Right lung (tissue), 2 donors: ENCODE measurements at regions not wholly inside any gene's neighbourhood (a gene's known extent, or its start where the extent isn't known, plus 50 kb on each side); places are given as distances from the start of the nearest gene placed in this dataset.
A peak's percentile ranks its signal among the peaks of the same experiment; 100 is the strongest.
"Not testable (repeated sequence)": the region's sequence is repeated elsewhere in the genome, so short reads cannot be mapped to it uniquely, and the experiment has no call there.

Source experiments
- DNase-seq, 2 donors: peaks; one replicate each; pipeline ENCODE4 v3.0.0-alpha.2; 2013

DNA sequence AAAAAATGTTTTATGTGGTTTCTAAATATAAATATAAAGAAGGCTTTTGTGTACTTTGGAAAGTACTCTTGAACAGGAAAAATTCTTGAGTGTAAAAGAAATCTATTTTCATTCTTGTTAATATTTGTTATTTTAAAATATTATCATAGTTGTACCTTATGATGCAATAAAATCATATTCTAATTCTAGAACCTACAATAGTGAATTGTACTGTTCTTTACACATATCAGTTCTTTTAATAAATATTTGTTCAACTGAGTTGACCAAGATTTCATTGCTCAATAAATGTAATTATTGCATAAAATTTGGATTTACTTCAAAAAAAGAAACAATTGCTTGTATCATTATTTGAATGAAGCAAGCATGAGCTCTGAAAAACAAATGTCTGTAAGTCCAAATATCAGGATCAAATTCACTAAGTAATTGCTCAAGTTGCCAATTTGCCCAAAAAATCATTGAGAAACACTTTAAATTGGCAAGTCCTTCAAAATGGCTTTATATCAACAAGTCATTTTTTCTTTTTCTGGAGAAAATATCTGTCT lies 191.6 kb upstream of the SLC16A7 start:
- DNase-seq: peak; percentile 18 to 30

- peak; percentile 65 to 74 for DNase-seq
These were observed 192.4 kb upstream of the SLC16A7 start for GRCh38 chr12:59403259-59403932.

DNA sequence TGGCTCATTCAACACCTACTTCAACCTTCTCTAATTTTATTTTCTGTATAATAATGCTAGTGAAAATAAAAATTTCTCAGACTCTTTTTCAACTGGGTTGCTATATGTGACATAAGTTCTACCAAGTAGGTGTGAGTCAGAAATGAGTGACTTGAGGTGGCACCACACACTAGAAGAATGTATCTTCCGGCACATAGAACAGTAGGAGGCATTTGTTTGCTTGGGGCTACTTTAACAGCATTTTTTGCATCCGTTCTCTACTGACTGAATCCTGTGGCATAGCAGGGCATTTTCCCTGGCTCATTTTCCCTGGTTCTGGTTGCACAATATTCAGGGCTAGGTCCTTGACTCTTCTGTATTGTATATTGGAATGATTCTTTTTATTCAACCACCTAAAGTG lies 194.0 kb upstream of the SLC16A7 start:
- DNase-seq: no peak

DNA sequence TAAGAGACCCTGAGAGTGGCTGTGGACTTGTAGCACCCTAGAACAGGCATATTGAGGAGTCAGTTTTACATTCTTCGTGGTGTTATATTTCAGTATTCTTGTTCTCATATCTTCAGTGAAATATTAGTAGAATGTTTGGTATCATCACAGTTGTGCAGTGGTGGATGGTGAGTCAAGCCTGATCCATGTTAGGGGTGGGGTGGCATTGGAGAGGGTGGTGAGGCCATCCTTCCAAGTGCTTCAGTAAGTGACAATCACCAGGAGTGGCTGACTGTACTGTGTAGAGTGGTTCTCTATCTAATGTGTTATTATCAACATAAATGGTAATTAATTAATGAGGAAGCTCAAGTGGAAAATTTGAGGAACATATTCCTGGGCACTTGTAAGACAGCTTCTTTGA lies 197.7 kb upstream of the SLC16A7 start:
- no peak for DNase-seq

GRCh38 chr12:59396919-59397318 lies 198.9 kb upstream of the SLC16A7 start:
- no peak for DNase-seq

GRCh38 chr12:59396519-59396918 lies 199.3 kb upstream of the SLC16A7 start:
- no peak for DNase-seq

- not testable (repeated sequence) for DNase-seq
These were observed 200.5 kb upstream of the SLC16A7 start for GRCh38 chr12:59395310-59395709.

- DNase-seq: no peak
These were observed 202.3 kb upstream of the SLC16A7 start for GRCh38 chr12:59393506-59393905.

DNA sequence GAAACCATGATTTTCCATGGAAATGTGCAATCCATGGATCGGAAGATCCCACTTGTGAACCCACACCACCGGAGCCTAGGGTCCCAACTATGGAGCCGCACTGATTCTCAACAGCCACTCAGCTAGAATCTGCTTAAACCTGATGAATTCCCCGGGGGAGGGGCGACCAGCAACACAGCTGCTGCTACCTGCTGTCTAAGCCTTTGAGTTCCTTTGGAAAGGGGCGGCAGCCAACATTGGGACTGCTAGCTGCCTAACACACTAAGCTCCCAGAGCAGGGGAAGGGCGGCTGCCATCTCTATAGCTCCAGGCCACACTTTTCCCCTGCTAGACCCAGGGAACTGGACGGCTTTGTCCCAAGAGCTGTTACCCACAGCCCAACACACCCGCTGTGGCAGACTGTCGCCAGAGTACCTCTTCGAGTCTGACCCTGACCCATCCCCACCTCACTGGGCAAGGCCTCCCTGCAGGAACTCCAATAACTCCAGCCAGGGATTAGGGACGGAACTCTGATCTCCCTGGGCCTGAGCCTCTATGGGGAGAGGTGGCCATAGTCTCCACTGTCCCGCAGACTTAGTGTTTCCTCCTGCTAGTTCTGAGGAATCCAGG lies 205.8 kb upstream of the SLC16A7 start:
- DNase-seq: no peak

DNA sequence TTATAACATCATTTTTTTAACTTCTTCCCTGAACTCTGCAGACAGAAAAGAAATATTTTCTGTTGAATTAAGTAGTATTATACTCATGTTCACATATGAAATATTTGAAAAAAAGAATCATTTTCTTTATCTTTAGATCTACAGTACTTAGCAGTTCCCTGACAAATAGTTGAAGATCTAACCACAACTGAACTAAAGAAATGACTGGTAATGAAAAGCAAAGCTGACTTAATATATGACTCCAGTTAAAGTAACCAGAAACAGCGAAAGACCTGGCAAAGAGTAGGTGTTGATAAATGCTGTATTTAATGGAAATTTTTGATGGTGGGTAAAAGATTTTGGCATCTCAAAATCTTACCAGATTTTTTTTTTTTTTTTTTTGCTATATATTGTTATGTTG lies 207.1 kb upstream of the SLC16A7 start:
- no peak for DNase-seq

DNA sequence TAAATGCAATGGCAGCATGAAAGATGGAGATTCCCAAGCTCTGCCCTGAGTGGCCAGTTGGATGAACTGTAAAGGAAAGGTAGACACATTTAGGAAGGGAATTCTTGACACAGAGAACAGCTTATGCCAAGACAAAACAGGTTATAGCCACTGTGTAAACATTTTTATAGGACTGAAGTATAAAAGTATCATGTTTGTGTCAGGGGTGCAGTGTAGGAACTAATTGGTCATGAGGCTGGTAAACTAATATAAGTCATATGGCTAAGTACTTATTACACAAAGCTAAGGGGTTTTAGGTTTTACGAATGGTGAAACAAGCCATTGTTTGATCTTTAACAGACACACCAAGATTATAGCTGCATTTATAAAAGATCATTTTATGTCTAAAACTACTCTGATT lies 207.7 kb upstream of the SLC16A7 start:
- DNase-seq: no peak

GRCh38 chr12:59386236-59386635 lies 209.6 kb upstream of the SLC16A7 start:
- DNase-seq: peak; percentile 42 to 46

- peak; percentile 57 to 66 for DNase-seq
These were observed 212.6 kb upstream of the SLC16A7 start for GRCh38 chr12:59383079-59383822.

DNA sequence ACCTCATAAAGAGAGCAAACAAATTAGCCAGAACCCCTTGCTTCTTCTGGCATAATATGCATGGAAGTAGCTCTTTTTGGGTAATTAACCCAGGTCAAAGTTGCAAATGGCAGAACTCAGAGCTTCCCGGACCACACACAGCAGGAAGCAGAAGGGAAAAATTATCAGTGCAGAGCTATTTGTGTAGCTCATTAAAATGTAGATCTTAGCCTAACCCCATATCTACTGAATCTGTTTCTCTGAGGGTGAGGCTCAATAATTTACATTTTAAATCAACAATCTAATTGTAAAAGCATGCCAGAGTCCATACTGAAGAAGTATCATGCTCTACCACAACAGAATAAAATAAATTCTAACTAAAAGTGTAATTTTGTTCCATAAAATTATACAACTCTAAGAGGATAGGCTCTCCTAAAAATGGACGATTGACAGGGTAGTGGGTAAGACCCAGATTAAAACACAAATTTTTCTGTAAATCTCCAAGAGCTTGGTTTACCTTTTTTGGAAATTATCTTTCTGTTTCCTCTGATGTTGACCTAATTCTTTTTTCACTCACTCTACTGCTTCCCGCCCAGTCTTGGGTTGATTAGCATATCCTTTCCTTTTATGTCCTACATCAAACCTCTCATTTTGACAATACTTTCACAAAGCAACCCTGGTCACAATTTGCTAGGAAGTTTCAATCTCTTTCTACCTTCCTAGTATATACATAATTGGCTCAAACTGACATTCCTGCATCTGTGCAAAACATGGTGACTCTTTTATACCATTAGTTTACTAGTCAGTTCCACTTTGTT lies 213.3 kb upstream of the SLC16A7 start:
- DNase-seq: no peak

- DNase-seq: no peak
These were observed 214.7 kb upstream of the SLC16A7 start for GRCh38 chr12:59381106-59381505.

- DNase-seq: no peak
These were observed 220.2 kb upstream of the SLC16A7 start for GRCh38 chr12:59375633-59376032.

GRCh38 chr12:59374783-59375182 lies 221.0 kb upstream of the SLC16A7 start:
- no peak for DNase-seq

- no peak for DNase-seq
These were observed 222.9 kb upstream of the SLC16A7 start for GRCh38 chr12:59372956-59373355.

DNA sequence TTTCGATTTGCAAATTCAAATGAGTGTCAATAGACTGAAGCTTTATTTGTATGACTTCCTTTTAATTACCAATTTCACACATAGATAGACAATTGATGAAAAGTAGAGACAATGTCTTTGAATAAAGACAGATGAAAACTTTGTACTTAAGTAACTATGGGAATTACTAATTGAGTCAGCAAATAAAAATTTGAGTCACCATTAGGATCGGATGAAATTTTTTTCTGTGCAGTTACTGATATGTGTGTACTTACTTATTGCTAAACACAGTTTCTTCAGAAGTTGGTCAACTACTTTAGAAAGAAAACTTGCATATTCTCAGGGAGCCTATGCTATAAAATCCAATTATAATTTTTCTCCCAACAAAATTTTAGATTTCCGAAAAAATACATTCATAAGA lies 224.9 kb upstream of the SLC16A7 start:
- DNase-seq: no peak

GRCh38 chr12:59365133-59365532 lies 230.7 kb upstream of the SLC16A7 start:
- DNase-seq: no peak

GRCh38 chr12:59357811-59358210 lies 238.0 kb upstream of the SLC16A7 start:
- no peak for DNase-seq

DNA sequence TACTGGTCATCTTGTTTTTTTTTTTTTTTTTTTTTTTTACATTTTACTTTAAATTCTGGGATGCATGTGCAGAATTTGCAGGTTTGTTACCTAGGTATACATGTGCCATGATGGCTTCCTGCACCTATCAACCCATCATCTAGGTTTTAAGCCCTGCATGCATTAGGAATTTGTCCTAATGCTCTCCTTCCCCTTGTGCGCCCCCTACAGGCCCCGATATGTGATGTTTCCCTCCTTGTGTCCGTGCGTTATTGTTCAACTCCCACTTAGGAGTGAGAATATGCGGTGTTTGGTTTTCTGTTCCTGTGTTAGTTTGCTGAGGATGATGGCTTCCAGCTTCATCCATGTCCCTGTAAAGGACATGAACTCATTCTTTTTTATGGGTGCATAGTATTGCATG lies 249.6 kb upstream of the SLC16A7 start:
- DNase-seq: not testable (repeated sequence)
